GM18508 (cell line): ENCODE measurements at regions not wholly inside any gene's neighbourhood (a gene's known extent, or its start where the extent isn't known, plus 50 kb on each side); places are given as distances from the start of the nearest gene placed in this dataset.
"Not testable (repeated sequence)": the region's sequence is repeated elsewhere in the genome, so short reads cannot be mapped to it uniquely, and the experiment has no call there.

Experiments
- ATAC-seq: cut with Tn5 transposase; IDR thresholded peaks from one replicate; pipeline ENCODE4 v1.9.1; 2021; ENCODE audit warnings: moderate number of reproducible peaks; ENCODE audit not compliant: insufficient read depth, unreplicated experiment

DNA sequence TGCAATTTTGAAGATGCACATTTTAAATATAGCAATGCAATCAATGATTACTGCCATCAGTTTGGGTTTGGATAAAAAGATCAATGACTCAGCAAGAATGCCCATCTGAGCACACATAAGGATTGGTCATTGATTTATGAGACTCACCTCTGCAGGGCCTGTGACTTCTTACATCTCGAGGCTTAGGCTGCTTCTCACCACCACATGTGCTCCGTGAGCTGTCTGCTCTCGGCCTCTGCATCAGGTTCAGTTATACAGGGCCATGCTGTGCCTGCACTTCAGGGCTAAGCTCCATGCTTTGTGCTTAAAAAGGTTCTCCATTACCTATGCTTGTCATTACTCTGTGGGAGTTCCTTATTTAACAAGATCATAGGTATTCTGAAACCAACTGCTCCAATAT lies 887.5 kb downstream of the DIPK2A start:
- no peak for ATAC-seq

GRCh38 chr3:144864646-144865045 lies 893.0 kb downstream of the DIPK2A start:
- no peak for ATAC-seq

- ATAC-seq = no peak
Observed at GRCh38 chr3:144865948-144866347, 894.3 kb downstream of the DIPK2A start.

GRCh38 chr3:144866476-144866875 lies 894.9 kb downstream of the DIPK2A start:
- ATAC-seq = no peak

DNA sequence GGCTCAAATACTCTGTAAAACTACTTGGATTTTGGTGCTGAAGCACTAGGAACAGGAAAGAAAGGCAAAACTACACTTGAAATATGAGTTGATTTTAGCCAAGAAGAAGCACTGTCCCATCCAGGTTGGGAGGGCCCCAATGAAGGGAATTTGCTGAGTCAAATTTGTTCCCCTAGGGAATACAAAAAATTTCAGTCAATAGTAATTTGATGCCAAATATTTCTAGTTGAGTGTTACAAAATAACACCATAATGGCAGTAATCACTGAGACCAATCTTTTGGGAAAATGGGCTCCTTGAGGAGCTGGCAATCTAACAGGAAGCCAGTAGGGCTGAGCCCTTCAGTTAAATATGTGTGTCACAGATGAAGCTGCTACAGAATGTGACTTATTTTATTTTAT lies 896.9 kb downstream of the DIPK2A start:
- no peak for ATAC-seq

- no peak for ATAC-seq
Observed at GRCh38 chr3:144873066-144873465, 901.4 kb downstream of the DIPK2A start.

- ATAC-seq = no peak
Observed at GRCh38 chr3:144875211-144875610, 903.6 kb downstream of the DIPK2A start.

- ATAC-seq = no peak
Observed at GRCh38 chr3:144877356-144877755, 905.7 kb downstream of the DIPK2A start.

- no peak for ATAC-seq
Observed at GRCh38 chr3:144879701-144880100, 908.1 kb downstream of the DIPK2A start.

DNA sequence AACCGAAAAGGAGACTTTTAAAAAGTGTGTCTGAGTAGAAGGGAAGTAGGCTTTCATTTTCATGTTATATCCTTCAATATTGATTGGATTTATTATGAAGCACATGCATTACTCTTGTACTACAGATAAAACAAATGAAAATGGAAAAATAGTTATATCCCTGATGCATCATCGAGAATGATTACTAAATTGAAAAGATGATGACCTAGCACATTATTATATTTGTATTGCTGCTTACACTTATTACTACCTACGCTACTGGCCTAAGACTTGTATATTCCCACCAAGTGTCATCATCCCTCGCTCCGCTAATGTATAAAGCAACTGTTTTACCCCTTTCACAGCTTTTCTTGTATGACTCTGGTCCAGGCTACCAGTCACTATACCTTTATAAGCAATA lies 922.4 kb downstream of the DIPK2A start:
- ATAC-seq = no peak

GRCh38 chr3:144894576-144894975 lies 923.0 kb downstream of the DIPK2A start:
- ATAC-seq = no peak

DNA sequence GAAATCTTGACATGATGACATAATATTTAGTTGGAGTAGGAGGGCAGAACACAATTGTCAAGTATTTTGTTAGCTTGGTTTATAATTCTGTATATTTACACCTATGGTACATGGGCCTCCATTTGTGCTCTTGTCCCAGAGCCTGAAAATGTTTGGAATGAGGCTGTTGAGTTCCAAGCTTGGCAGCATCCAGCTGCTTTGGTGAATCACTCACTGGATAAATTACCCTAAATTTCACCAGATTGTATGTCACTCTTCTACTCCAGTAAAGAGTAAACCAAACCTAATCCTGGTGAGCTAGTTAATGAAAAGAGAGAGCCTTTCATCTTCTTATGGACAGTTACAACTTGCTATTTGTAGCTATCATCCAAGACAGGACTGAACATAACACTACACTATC lies 928.7 kb downstream of the DIPK2A start:
- no peak for ATAC-seq

DNA sequence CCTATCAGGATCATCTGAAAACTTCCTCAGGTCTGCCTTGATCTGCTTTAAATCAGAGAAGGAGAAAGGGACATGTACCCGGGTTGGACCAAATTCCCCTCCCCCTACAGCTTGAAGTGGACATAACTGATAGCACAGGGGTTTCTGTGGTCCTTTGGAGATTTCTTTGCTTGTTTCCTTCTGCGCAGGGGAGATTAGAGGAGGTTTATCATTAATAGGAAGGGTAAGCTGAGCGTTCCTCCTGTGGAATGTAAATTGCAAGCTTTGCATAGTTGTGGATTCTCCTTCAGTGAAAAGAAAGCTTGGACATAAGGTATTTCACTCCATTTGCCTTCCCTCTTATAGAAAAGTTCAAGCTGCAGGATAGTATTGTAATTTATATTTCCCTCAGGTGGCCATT lies 936.0 kb downstream of the DIPK2A start:
- not testable (repeated sequence) for ATAC-seq

DNA sequence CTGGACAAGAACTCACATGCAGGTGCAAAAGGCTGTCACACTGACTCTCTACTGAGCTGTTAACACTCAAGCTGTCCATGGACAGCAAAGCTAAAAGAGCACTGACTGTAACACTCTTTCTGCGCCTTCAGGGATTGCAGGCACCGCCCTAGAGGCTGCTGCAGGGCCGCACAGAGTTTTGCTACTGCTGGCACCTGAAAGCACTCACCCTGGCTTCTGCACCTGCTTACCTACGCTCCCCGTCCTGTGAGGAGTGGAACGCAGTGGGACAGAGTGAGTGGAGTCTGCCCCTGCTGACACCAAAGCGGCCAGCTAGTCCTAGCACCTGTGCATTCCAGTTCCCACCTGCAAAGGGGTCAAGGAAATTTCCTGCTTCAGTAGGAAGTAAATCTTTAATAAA lies 941.3 kb downstream of the DIPK2A start:
- no peak for ATAC-seq

DNA sequence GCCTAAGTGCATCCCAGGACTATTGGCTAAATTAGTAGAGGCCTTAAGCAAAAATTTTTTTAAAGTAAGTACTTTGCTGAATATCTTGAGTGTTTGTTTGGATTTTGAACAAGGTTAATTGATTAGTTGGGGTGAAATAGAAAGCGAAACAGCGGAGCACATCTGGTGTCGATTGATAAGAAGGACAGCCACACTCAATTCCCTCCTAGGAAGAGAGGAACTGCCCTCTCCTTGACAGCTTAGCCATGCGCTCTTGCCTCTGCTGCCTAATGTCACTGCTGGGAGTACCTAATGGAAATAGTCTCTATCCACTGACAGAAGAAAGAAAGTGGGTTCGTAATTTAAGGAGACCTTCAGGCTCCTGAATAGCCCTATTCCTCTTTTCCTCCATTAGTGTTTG lies 943.6 kb downstream of the DIPK2A start:
- ATAC-seq = no peak

DNA sequence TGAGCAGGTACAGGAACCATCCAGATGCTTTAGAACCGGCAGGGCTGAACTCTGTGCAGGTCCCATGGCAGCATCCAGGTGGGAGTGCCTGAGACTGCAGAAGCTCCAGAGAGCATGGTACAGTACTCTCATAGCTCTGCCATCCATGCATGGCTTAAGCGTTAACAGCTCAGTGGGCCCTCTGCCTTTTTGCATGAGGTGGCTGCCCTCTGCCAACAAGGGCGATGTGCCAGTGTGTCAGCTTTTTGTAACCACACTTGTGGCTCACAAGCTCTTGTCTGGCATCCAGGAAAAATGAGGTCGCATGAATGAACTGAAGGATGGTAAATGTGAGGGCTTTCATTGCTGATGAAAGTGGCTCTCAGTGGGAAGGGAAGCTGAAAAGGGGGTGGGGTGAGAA lies 950.1 kb downstream of the DIPK2A start:
- ATAC-seq = no peak

DNA sequence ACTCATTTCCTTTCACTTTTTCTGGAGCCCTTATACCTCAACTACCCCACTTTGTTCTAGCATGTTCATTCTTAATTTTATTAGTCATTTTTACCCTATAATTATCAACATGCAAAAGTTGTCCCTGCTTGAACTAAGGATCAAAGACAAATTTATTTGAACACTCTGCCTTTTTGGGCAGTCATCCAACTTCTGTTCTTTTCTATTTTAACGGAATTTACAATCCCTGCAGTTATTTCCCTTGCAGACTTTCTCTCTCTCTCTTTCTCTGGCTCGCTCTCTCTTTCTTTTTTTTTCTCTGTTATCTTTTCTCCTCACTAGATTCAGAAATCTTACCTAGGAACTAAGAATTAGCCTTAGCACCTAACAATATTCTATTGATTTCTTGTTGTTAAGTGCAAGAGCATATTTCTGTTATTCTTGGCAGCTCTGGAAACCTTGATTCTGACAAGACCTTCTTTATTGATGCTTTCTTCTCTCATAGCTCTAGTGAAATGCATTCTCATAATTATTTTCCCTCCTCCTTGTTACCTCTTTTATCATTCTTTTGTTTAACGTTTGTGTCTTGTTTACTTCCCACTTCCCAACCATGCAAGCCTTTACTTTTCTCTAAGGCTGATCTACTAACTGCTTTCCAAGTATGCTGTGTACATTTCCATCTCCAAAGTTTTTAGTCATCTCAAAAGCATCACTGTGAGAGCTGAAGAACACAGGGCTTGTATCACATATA lies 951.6 kb downstream of the DIPK2A start:
- ATAC-seq = no peak

- ATAC-seq = no peak
Observed at GRCh38 chr3:144930431-144930830, 958.8 kb downstream of the DIPK2A start.

DNA sequence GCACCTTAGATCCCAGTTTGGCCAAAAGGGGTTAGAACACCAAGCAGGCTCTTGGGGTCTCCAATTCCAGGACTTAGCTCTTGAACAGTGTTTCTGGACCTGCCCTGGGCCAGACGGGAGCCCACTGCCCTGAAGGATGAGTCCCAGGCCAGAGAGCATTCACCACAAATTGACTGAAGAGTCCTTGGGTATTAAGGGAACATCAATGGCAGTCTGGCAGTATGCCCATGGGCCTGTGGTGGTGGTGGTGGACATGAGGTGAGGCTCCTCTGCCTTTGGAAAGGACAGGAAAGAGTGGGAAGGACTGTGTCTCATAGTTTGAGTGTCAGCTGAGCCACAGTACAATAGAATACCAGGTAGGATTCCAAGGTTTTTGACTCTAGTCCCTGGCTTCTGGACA lies 960.0 kb downstream of the DIPK2A start:
- no peak for ATAC-seq

DNA sequence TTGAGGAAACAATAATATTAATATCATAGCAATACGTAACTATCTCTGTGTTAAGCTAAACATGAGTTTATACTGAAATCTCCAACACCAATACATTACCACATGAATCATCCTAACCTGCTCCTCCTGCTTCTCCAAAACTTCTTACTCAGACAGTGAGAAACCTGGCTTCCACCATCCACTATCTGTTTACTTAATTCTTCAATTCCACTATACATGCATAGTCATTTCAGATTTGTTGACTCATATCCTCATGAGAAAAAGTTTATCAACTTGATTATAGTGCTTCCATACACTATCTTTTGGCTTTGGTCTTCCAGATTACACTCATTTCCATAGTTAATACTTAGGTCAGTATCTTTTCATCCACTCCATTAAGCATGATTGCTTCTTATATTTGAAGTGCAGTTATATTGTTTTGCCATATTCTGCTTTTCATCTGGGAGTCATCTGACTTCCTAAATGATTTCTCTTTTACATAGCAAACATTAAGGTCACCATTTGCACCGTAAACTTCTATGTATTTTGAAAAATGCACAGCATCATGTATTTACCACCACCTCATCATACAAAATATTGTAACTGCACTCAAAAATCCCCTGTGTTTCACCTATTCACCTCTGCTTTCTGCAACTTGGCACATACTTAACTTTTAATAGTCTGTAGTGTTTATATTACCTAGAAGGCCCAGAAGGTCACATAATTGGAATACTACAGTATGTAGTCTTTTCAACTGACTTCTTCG lies 970.6 kb downstream of the DIPK2A start:
- ATAC-seq = no peak

DNA sequence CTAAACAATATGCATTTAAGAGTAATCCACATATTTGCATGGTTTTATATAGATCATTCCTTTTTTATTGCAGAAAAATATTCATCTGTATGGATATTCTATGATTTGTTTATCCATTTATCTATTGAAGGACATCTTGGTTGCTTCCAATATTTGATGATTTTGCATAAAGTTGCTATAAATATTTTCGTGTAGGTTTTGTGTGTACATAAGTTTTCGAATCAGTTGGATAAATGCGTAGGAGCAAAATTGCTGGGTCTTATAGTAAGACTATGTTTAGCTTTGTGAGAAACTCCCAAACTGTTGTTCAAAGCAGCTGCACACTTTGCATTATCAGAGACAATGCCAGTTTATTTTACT lies 971.2 kb downstream of the DIPK2A start:
- ATAC-seq = no peak

GRCh38 chr3:144947895-144948294 lies 976.3 kb downstream of the DIPK2A start:
- no peak for ATAC-seq
